H1 (cell line): ENCODE measurements at regions not wholly inside any gene's neighbourhood (a gene's known extent, or its start where the extent isn't known, plus 50 kb on each side); places are given as distances from the start of the nearest gene placed in this dataset.

Experiments used
- CTCF ChIA-PET: fragments of 300-600 bp; sonication (Branson Sonifier 250); formaldehyde crosslinking; loops from one replicate; lab custom pipeline; 2021; ENCODE audit not compliant: partially characterized antibody; lab: Charles Lee
- POLR2A ChIA-PET: fragments of 300-600 bp; sonication (Branson Sonifier 250); formaldehyde crosslinking; loops from one replicate; lab custom pipeline; 2021; ENCODE audit warnings: inconsistent platforms; ENCODE audit not compliant: partially characterized antibody; lab: Charles Lee
- DNase-seq, 2 experiments: peaks; one replicate each; pipeline versions ENCODE4 v3.0.0 to v3.0.0-alpha.2; 2010 to 2022; ENCODE audit warnings: low spot score in 2 of 2, low read depth in 1 of 2, mixed read lengths in 1 of 2
- FAIRE-seq: peaks from 2 replicates; lab custom pipeline; 2011; peaks lifted over from hg19 to GRCh38; lab: Jason Lieb, UNC
- H2AFZ ChIP-seq: 2 replicates; pipeline ENCODE4 v1.8.1; 2012; ENCODE audit warnings: low read length, inconsistent platforms
- H2AK5ac ChIP-seq: 2 replicates; pipeline ENCODE4 v1.6.1; 2013; ENCODE audit warnings: low read depth, low read length
- H2BK120ac ChIP-seq: replicated peaks from 2 replicates; pipeline ENCODE3; 2013; ENCODE audit warnings: low read depth, low read length, inconsistent platforms
- H2BK12ac ChIP-seq: 2 replicates; pipeline ENCODE4 v1.6.1; 2013; ENCODE audit warnings: low read depth, low read length
- H2BK15ac ChIP-seq: 2 replicates; pipeline ENCODE4 v1.6.1; 2013; ENCODE audit warnings: low read length
- H2BK20ac ChIP-seq: 2 replicates; pipeline ENCODE4 v1.6.1; 2013; ENCODE audit warnings: low read length
- H2BK5ac ChIP-seq: 2 replicates; pipeline ENCODE4 v1.6.1; 2013; ENCODE audit warnings: low read depth, low read length
- H3K14ac ChIP-seq: 2 replicates; pipeline ENCODE4 v1.6.1; 2013; ENCODE audit warnings: inconsistent platforms; ENCODE audit not compliant: insufficient read length
- H3K18ac ChIP-seq: 2 replicates; pipeline ENCODE4 v1.6.1; 2013; ENCODE audit warnings: low read length; ENCODE audit errors: extremely low read depth
- H3K23ac ChIP-seq: 2 replicates; pipeline ENCODE4 v1.6.1; 2013; ENCODE audit warnings: inconsistent platforms; ENCODE audit not compliant: insufficient read length
- H3K23me2 ChIP-seq: 2 replicates; pipeline ENCODE4 v1.6.1; 2013; ENCODE audit warnings: low read depth, low read length
- H3K27ac ChIP-seq: 2 replicates; pipeline ENCODE4 v1.6.1; 2011; ENCODE audit warnings: low read depth, low read length, inconsistent platforms
- H3K27me3 ChIP-seq, 4 experiments: replicated peaks in 1 of 4; 1 replicate in 1 of 4; 2 replicates in 3 of 4; pipeline versions ENCODE4 v1.6.1 to v1.8.1; 2011 to 2013; ENCODE audit warnings: low read length in 3 of 4, mild to moderate bottlenecking in 3 of 4, inconsistent platforms in 2 of 4, mixed read lengths in 2 of 4, moderate library complexity in 1 of 4; ENCODE audit not compliant: control insufficient read depth in 3 of 4, insufficient read depth in 3 of 4; ENCODE audit errors: extremely low read depth in 1 of 4
- H3K36me3 ChIP-seq, 4 experiments: 2 replicates each; pipeline versions ENCODE4 v1.6.1 to v1.8.1; 2011 to 2013; ENCODE audit warnings: mild to moderate bottlenecking in 4 of 4, low read length in 3 of 4, moderate library complexity in 2 of 4, control low read depth in 1 of 4, inconsistent platforms in 1 of 4; ENCODE audit not compliant: insufficient read depth in 4 of 4, control insufficient read depth in 2 of 4
- H3K4ac ChIP-seq: replicated peaks from 2 replicates; pipeline ENCODE3; 2013; ENCODE audit warnings: low read length, low read depth, mixed read lengths, inconsistent platforms; ENCODE audit not compliant: insufficient read length
- H3K4me1 ChIP-seq, 4 experiments: replicated peaks in 1 of 4; 1 replicate in 1 of 4; 2 replicates in 3 of 4; pipeline versions ENCODE4 v1.6.1 to v1.8.1; 2011 to 2013; ENCODE audit warnings: low read length in 3 of 4, inconsistent platforms in 2 of 4, mixed read lengths in 1 of 4; ENCODE audit not compliant: insufficient read depth in 4 of 4, control insufficient read depth in 3 of 4
- H3K4me2 ChIP-seq, 2 experiments: 2 replicates each; pipeline versions ENCODE4 v1.6.1 to v1.8.1; 2011 to 2013; ENCODE audit warnings: low read depth in 2 of 2, low read length in 2 of 2, control low read depth in 1 of 2, inconsistent platforms in 1 of 2, mild to moderate bottlenecking in 1 of 2; ENCODE audit not compliant: insufficient read depth in 1 of 2
- H3K4me3 ChIP-seq, 4 experiments: fragments of 200-600, 300-600 bp in 1 of 4; sonication (generic), shearing (Covaris generic), sonication (Bioruptor Twin) in 1 of 4; 2 replicates each; pipeline versions ENCODE4 v1.5.1 to v1.8.1; 2011 to 2016; ENCODE audit warnings: low read length in 4 of 4, low read depth in 3 of 4, control low read depth in 2 of 4, inconsistent platforms in 2 of 4, mild to moderate bottlenecking in 2 of 4, mixed read lengths in 1 of 4, moderate library complexity in 1 of 4; ENCODE audit not compliant: insufficient read depth in 2 of 4; ENCODE audit errors: extremely low read depth in 1 of 4
- H3K56ac ChIP-seq: replicated peaks from 2 replicates; pipeline ENCODE3; 2013; ENCODE audit warnings: low read depth, mild to moderate bottlenecking, mixed read lengths, low read length, inconsistent platforms; ENCODE audit not compliant: insufficient read length
- H3K79me1 ChIP-seq: 2 replicates; pipeline ENCODE4 v1.6.1; 2013; ENCODE audit warnings: low read depth, low read length, control low read depth
- H3K79me2 ChIP-seq, 2 experiments: 2 replicates each; pipeline versions ENCODE4 v1.6.1 to v1.8.1; 2012 to 2013; ENCODE audit warnings: low read length in 2 of 2, mild to moderate bottlenecking in 2 of 2, inconsistent platforms in 1 of 2; ENCODE audit not compliant: insufficient read depth in 2 of 2, control insufficient read depth in 1 of 2
- H3K9ac ChIP-seq, 4 experiments: replicated peaks in 1 of 4; 1 replicate in 1 of 4; 2 replicates in 3 of 4; pipeline versions ENCODE4 v1.6.1 to v1.8.1; 2011 to 2013; ENCODE audit warnings: low read depth in 3 of 4, low read length in 3 of 4, control low read depth in 2 of 4, mild to moderate bottlenecking in 2 of 4, moderate library complexity in 2 of 4, inconsistent platforms in 1 of 4; ENCODE audit errors: extremely low read depth in 1 of 4
- H3K9me3 ChIP-seq, 2 experiments: 2 replicates each; pipeline versions ENCODE4 v1.6.1 to v1.8.1; 2012 to 2013; ENCODE audit warnings: mild to moderate bottlenecking in 2 of 2, moderate library complexity in 2 of 2, control low read depth in 1 of 2, inconsistent platforms in 1 of 2, low read depth in 1 of 2, low read length in 1 of 2, mixed read lengths in 1 of 2; ENCODE audit not compliant: insufficient read depth in 2 of 2
- H4K20me1 ChIP-seq, 2 experiments: replicated peaks in 1 of 2; 2 replicates each; pipeline versions ENCODE3 to v1.8.1; 2011 to 2013; ENCODE audit warnings: inconsistent platforms in 2 of 2, low read length in 2 of 2, mild to moderate bottlenecking in 1 of 2; ENCODE audit not compliant: insufficient read depth in 2 of 2, control insufficient read depth in 1 of 2
- H4K5ac ChIP-seq: 2 replicates; pipeline ENCODE4 v1.6.1; 2013; ENCODE audit warnings: low read length, low read depth, mixed read lengths, inconsistent platforms; ENCODE audit not compliant: insufficient read length
- H4K8ac ChIP-seq: 2 replicates; pipeline ENCODE4 v1.8.0; 2013; ENCODE audit warnings: mild to moderate bottlenecking, moderate library complexity, low read length, inconsistent platforms; ENCODE audit not compliant: insufficient read depth; ENCODE audit errors: extremely low read depth
- H4K91ac ChIP-seq: replicated peaks from 2 replicates; pipeline ENCODE3; 2013; ENCODE audit warnings: low read length, mixed read lengths, inconsistent platforms; ENCODE audit not compliant: insufficient read length
- CHD1 ChIP-seq: IDR thresholded peaks from 2 replicates; pipeline ENCODE4 v1.6.1; 2012; ENCODE audit warnings: low read depth, low read length, improper control_type of control experiment
- CREB1 ChIP-seq: IDR thresholded peaks from 2 replicates; pipeline ENCODE4 v1.6.1; 2012; ENCODE audit warnings: inconsistent platforms
- EGR1 ChIP-seq: IDR thresholded peaks from 2 replicates; pipeline ENCODE4 v1.6.1; 2011; ENCODE audit warnings: low read depth, low read length, borderline replicate concordance
- PHF8 ChIP-seq: fragments of 200-600 bp; sonication (generic); conservative IDR thresholded peaks from 2 replicates; pipeline ENCODE4 v1.7.1; 2012; ENCODE audit warnings: low read depth, mild to moderate bottlenecking, inconsistent platforms, low read length, moderate library complexity
- POLR2AphosphoS5 ChIP-seq: IDR thresholded peaks from 2 replicates; pipeline ENCODE4 v1.6.1; 2011; ENCODE audit warnings: low read depth, low read length
- POU5F1 ChIP-seq: IDR thresholded peaks from 2 replicates; pipeline ENCODE4 v1.6.1; 2011; ENCODE audit warnings: low read depth, mild to moderate bottlenecking, low read length, moderate library complexity
- RBBP5 ChIP-seq: IDR thresholded peaks from 2 replicates; pipeline ENCODE4 v1.7.1; 2012; ENCODE audit warnings: low read depth, mild to moderate bottlenecking, inconsistent platforms, low read length, moderate library complexity, borderline replicate concordance
- RXRA ChIP-seq: IDR thresholded peaks from 2 replicates; pipeline ENCODE4 v1.6.1; 2011; ENCODE audit warnings: low read depth, mild to moderate bottlenecking, low read length, moderate library complexity; ENCODE audit not compliant: insufficient read depth
- SIX5 ChIP-seq: IDR thresholded peaks from 2 replicates; pipeline ENCODE4 v1.6.1; 2011; ENCODE audit warnings: mild to moderate bottlenecking, low read depth, low read length
- TBP ChIP-seq: IDR thresholded peaks from 2 replicates; pipeline ENCODE4 v1.6.1; 2011; ENCODE audit warnings: low read depth, low read length, improper control_type of control experiment
- TEAD4 ChIP-seq: IDR thresholded peaks from 2 replicates; pipeline ENCODE4 v1.6.1; 2012; ENCODE audit warnings: low read depth, low read length, inconsistent platforms, mixed read lengths
- ZNF274 ChIP-seq: IDR thresholded peaks from 2 replicates; pipeline ENCODE4 v1.7.0; 2012; ENCODE audit warnings: low read length, borderline replicate concordance; ENCODE audit errors: extremely low read depth
- WGBS, 2 experiments: shearing (Covaris generic) in 1 of 2; methylation state at CpG; one replicate each; pipeline versions ENCODE4 v1.1.6 to v1.1.7; 2013 to 2015; ENCODE audit warnings: low lambda C conversion rate in 2 of 2, mixed read lengths in 2 of 2, inconsistent platforms in 1 of 2, low coverage in 1 of 2, missing lambda C conversion rate in 1 of 2; ENCODE audit not compliant: insufficient replicate concordance in 2 of 2, insufficient coverage in 1 of 2, insufficient read length in 1 of 2; ENCODE audit errors: extremely low coverage in 1 of 2, missing lambda C conversion rate in 1 of 2; 5-methylcytosine and 5-hydroxymethylcytosine counted together
- TF ChIP-seq, protein P1 (sequence below): IDR thresholded peaks from 2 replicates; pipeline ENCODE4 v1.6.1; 2012; ENCODE audit warnings: inconsistent platforms

GRCh38 chr5:158543539-158544387, 556.0 kb downstream of the EBF1 start:
- POLR2A ChIA-PET: no interaction called here
- H3K79me1 ChIP-seq: no peaks in the 10 kb centered on the region
- no peak overlapping the region for H3K56ac ChIP-seq
- no peaks in the 10 kb centered on the region for H3K36me3 ChIP-seq
- no peak overlapping the region for H3K18ac ChIP-seq
- CTCF ChIA-PET: interaction anchor here (0.6 to 1.1 kb wide), 2 partner anchors 10 to 248 kb away, joined by 3 to 4 read pairs; no protein-coding TSS in a partner anchor
- 87% methylated on average over 6 of the region's 6 CpGs; no CpG with 5 or more reads in 1 of the 2 experiments for WGBS, 2 experiments
- H3K4me3 ChIP-seq: no peak overlapping the region
- H3K4ac ChIP-seq: no peak overlapping the region
- FAIRE-seq (no peak), DNase-seq (no peak)
- no peak overlapping the region for H2BK20ac ChIP-seq
- H4K8ac ChIP-seq: no peak overlapping the region
- no peaks in the 10 kb centered on the region for H3K9me3 ChIP-seq
- H2AFZ ChIP-seq: no peak overlapping the region
- peaks cover 0 to 1% (median under 1%) of the 10 kb centered on the region in 4 experiments; a peak in 4 of 7 replicates for H3K4me1 ChIP-seq
- no peak overlapping the region for H3K14ac ChIP-seq
- H3K27ac ChIP-seq: no peak overlapping the region
- no peak overlapping the region for H2BK12ac ChIP-seq
- no peak overlapping the region for H4K5ac ChIP-seq
- H2BK120ac ChIP-seq: no peak overlapping the region
- no peak overlapping the region for H3K9ac ChIP-seq
- no peak overlapping the region for H2AK5ac ChIP-seq
- no peaks in the 10 kb centered on the region for H3K23me2 ChIP-seq
- no peak overlapping the region for H2BK15ac ChIP-seq
- no peaks in the 10 kb centered on the region for H3K27me3 ChIP-seq
- no peak overlapping the region for H4K91ac ChIP-seq
- H2BK5ac ChIP-seq: no peak overlapping the region
- no peak overlapping the region for H3K4me2 ChIP-seq
- no peak overlapping the region for H3K23ac ChIP-seq
- no peaks in the 10 kb centered on the region for H4K20me1 ChIP-seq
- no peaks in the 10 kb centered on the region for H3K79me2 ChIP-seq
- TF ChIP-seq CHD1: no peak
- no peak for TF ChIP-seq RBBP5
- no peak for TF ChIP-seq PHF8
- TF ChIP-seq SIX5: no peak
- TF ChIP-seq TEAD4: no peak
- TF ChIP-seq, protein P1, sequence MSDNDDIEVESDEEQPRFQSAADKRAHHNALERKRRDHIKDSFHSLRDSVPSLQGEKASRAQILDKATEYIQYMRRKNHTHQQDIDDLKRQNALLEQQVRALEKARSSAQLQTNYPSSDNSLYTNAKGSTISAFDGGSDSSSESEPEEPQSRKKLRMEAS: no peak
- no peak for TF ChIP-seq EGR1
- no peak for TF ChIP-seq CREB1
- TF ChIP-seq RXRA: no peak
- no peak for TF ChIP-seq POLR2AphosphoS5
- no peak for TF ChIP-seq TBP
- TF ChIP-seq ZNF274: no peak
- no peak for TF ChIP-seq POU5F1
